ENCODE measurements at regions not wholly inside any gene's neighbourhood (a gene's known extent, or its start where the extent isn't known, plus 50 kb on each side); places are given as distances from the start of the nearest gene placed in this dataset.
"Not testable (repeated sequence)": the region's sequence is repeated elsewhere in the genome, so short reads cannot be mapped to it uniquely, and the experiment has no call there.

- Histone ChIP-seq H3K27me3 (ENCODE audit: insufficient read depth, low read length) (no peaks in the 10 kb centered on the region), H3K4me1 (ENCODE audit: insufficient read depth, low read length) (no peaks in the 10 kb centered on the region), H3K4me3 (ENCODE audit: low read length) (no peak overlapping the region), H3K9me3 (ENCODE audit: low read depth, low read length) (no peaks in the 10 kb centered on the region)
Observed at GRCh38 chr14:53365486-53366130, 212.5 kb upstream of the DDHD1 start.

GRCh38 chr14:53362916-53363315 lies 209.8 kb upstream of the DDHD1 start:
- not testable (repeated sequence) for H3K4me3 ChIP-seq (ENCODE audit: low read length); H3K9me3 ChIP-seq (ENCODE audit: low read depth, low read length); H3K4me1 ChIP-seq (ENCODE audit: insufficient read depth, low read length); H3K27me3 ChIP-seq (ENCODE audit: insufficient read depth, low read length)

GRCh38 chr14:53360829-53361228 lies 207.7 kb upstream of the DDHD1 start:
- Histone ChIP-seq H3K9me3 (ENCODE audit: low read depth, low read length) (no peaks in the 10 kb centered on the region), H3K4me3 (ENCODE audit: low read length) (no peak overlapping the region), H3K27me3 (ENCODE audit: insufficient read depth, low read length) (no peaks in the 10 kb centered on the region), H3K4me1 (ENCODE audit: insufficient read depth, low read length) (no peaks in the 10 kb centered on the region)

- no peak overlapping the region for H3K4me3 ChIP-seq (ENCODE audit: low read length)
- H3K9me3 ChIP-seq (ENCODE audit: low read depth, low read length), result no peaks in the 10 kb centered on the region
- H3K4me1 ChIP-seq (ENCODE audit: insufficient read depth, low read length), result no peaks in the 10 kb centered on the region
- no peaks in the 10 kb centered on the region for H3K27me3 ChIP-seq (ENCODE audit: insufficient read depth, low read length)
Observed at GRCh38 chr14:53358166-53358565, 205.0 kb upstream of the DDHD1 start.

- H3K4me3 ChIP-seq (ENCODE audit: low read length), result no peak overlapping the region
Observed at GRCh38 chr14:53356361-53357150, 203.4 kb upstream of the DDHD1 start.

GRCh38 chr14:53355581-53356112 lies 202.5 kb upstream of the DDHD1 start:
- Histone ChIP-seq H3K9me3 (ENCODE audit: low read depth, low read length) (no peaks in the 10 kb centered on the region), H3K4me3 (ENCODE audit: low read length) (no peak overlapping the region), H3K4me1 (ENCODE audit: insufficient read depth, low read length) (no peaks in the 10 kb centered on the region)

More at GRCh38 chr14:53356361-53357150, 203.4 kb upstream of the DDHD1 start:
- Histone ChIP-seq H3K4me1 (ENCODE audit: insufficient read depth, low read length) (no peaks in the 10 kb centered on the region), H3K9me3 (ENCODE audit: low read depth, low read length) (no peaks in the 10 kb centered on the region), H3K27me3 (ENCODE audit: insufficient read depth, low read length) (no peaks in the 10 kb centered on the region)

GRCh38 chr14:53354336-53354735 lies 201.2 kb upstream of the DDHD1 start:
- Histone ChIP-seq H3K4me1 (ENCODE audit: insufficient read depth, low read length) (no peaks in the 10 kb centered on the region), H3K27me3 (ENCODE audit: insufficient read depth, low read length) (no peaks in the 10 kb centered on the region), H3K9me3 (ENCODE audit: low read depth, low read length) (no peaks in the 10 kb centered on the region), H3K4me3 (ENCODE audit: low read length) (no peak overlapping the region)

More at GRCh38 chr14:53355581-53356112, 202.5 kb upstream of the DDHD1 start:
- H3K27me3 ChIP-seq (ENCODE audit: insufficient read depth, low read length), result no peaks in the 10 kb centered on the region

- Histone ChIP-seq H3K4me1 (ENCODE audit: insufficient read depth, low read length) (no peaks in the 10 kb centered on the region), H3K9me3 (ENCODE audit: low read depth, low read length) (no peaks in the 10 kb centered on the region), H3K27me3 (ENCODE audit: insufficient read depth, low read length) (no peaks in the 10 kb centered on the region), H3K4me3 (ENCODE audit: low read length) (no peak overlapping the region)
Observed at GRCh38 chr14:53350866-53351265, 197.7 kb upstream of the DDHD1 start.

GRCh38 chr14:53350429-53350828 lies 197.3 kb upstream of the DDHD1 start:
- no peaks in the 10 kb centered on the region for H3K27me3 ChIP-seq (ENCODE audit: insufficient read depth, low read length)
- no peaks in the 10 kb centered on the region for H3K4me1 ChIP-seq (ENCODE audit: insufficient read depth, low read length)
- H3K4me3 ChIP-seq (ENCODE audit: low read length), result no peak overlapping the region
- H3K9me3 ChIP-seq (ENCODE audit: low read depth, low read length), result no peaks in the 10 kb centered on the region

- Histone ChIP-seq H3K4me3 (ENCODE audit: low read length) (no peak overlapping the region), H3K27me3 (ENCODE audit: insufficient read depth, low read length) (no peaks in the 10 kb centered on the region), H3K9me3 (ENCODE audit: low read depth, low read length) (no peaks in the 10 kb centered on the region), H3K4me1 (ENCODE audit: insufficient read depth, low read length) (no peaks in the 10 kb centered on the region)
Observed at GRCh38 chr14:53346988-53347387, 193.9 kb upstream of the DDHD1 start.

- H3K4me3 ChIP-seq (ENCODE audit: low read length), result no peak overlapping the region
- H3K4me1 ChIP-seq (ENCODE audit: insufficient read depth, low read length), result no peaks in the 10 kb centered on the region
- H3K9me3 ChIP-seq (ENCODE audit: low read depth, low read length), result no peaks in the 10 kb centered on the region
- H3K27me3 ChIP-seq (ENCODE audit: insufficient read depth, low read length), result no peaks in the 10 kb centered on the region
Observed at GRCh38 chr14:53341324-53341723, 188.2 kb upstream of the DDHD1 start.

- H3K4me3 ChIP-seq (ENCODE audit: low read length), result no peak overlapping the region
- no peaks in the 10 kb centered on the region for H3K9me3 ChIP-seq (ENCODE audit: low read depth, low read length)
- H3K4me1 ChIP-seq (ENCODE audit: insufficient read depth, low read length), result no peaks in the 10 kb centered on the region
- no peaks in the 10 kb centered on the region for H3K27me3 ChIP-seq (ENCODE audit: insufficient read depth, low read length)
Observed at GRCh38 chr14:53338192-53338591, 185.1 kb upstream of the DDHD1 start.

GRCh38 chr14:53336729-53337128 lies 183.6 kb upstream of the DDHD1 start:
- Histone ChIP-seq H3K9me3 (ENCODE audit: low read depth, low read length) (no peaks in the 10 kb centered on the region), H3K27me3 (ENCODE audit: insufficient read depth, low read length) (no peaks in the 10 kb centered on the region), H3K4me1 (ENCODE audit: insufficient read depth, low read length) (no peaks in the 10 kb centered on the region), H3K4me3 (ENCODE audit: low read length) (no peak overlapping the region)

- no peaks in the 10 kb centered on the region for H3K27me3 ChIP-seq (ENCODE audit: insufficient read depth, low read length)
- no peak overlapping the region for H3K4me3 ChIP-seq (ENCODE audit: low read length)
- no peaks in the 10 kb centered on the region for H3K4me1 ChIP-seq (ENCODE audit: insufficient read depth, low read length)
- no peaks in the 10 kb centered on the region for H3K9me3 ChIP-seq (ENCODE audit: low read depth, low read length)
Observed at GRCh38 chr14:53333809-53334208, 180.7 kb upstream of the DDHD1 start.

GRCh38 chr14:53331921-53332320 lies 178.8 kb upstream of the DDHD1 start:
- Histone ChIP-seq H3K4me3 (ENCODE audit: low read length) (no peak overlapping the region), H3K4me1 (ENCODE audit: insufficient read depth, low read length) (no peaks in the 10 kb centered on the region), H3K9me3 (ENCODE audit: low read depth, low read length) (no peaks in the 10 kb centered on the region), H3K27me3 (ENCODE audit: insufficient read depth, low read length) (no peaks in the 10 kb centered on the region)

Measured in mononuclear cell (primary cell).